H1 (cell line): ENCODE measurements at regions not wholly inside any gene's neighbourhood (a gene's known extent, or its start where the extent isn't known, plus 50 kb on each side); places are given as distances from the start of the nearest gene placed in this dataset.

Experiments used
- ATF2 ChIP-seq: IDR thresholded peaks from 2 replicates; pipeline ENCODE4 v1.6.1; 2012; ENCODE audit warnings: low read length, inconsistent platforms
- CEBPB ChIP-seq: IDR thresholded peaks from 2 replicates; pipeline ENCODE4 v1.6.1; 2012; ENCODE audit warnings: low read depth, low read length
- CREB1 ChIP-seq: IDR thresholded peaks from 2 replicates; pipeline ENCODE4 v1.6.1; 2012; ENCODE audit warnings: inconsistent platforms
- CTCF ChIP-seq, 3 experiments: IDR thresholded peaks; 1 replicate in 2 of 3; 2 replicates in 1 of 3; pipeline versions ENCODE4 v1.5.1 to v1.6.1; 2011; ENCODE audit warnings: low read length in 3 of 3, mild to moderate bottlenecking in 3 of 3, inconsistent platforms in 2 of 3, low read depth in 1 of 3, moderate library complexity in 1 of 3; ENCODE audit not compliant: insufficient read depth in 1 of 3; ENCODE audit errors: control extremely low read depth in 1 of 3
- JUN ChIP-seq: IDR thresholded peaks from 2 replicates; pipeline ENCODE4 v1.6.1; 2011; ENCODE audit warnings: low read depth, mild to moderate bottlenecking, improper control_type of control experiment, low read length
- SAP30 ChIP-seq: fragments of 300-600 bp; sonication (generic); IDR thresholded peaks from 2 replicates; pipeline ENCODE4 v1.7.1; 2012; ENCODE audit warnings: low read length, moderate library complexity, mild to moderate bottlenecking, inconsistent platforms; ENCODE audit not compliant: insufficient read depth, insufficient replicate concordance
- SIRT6 ChIP-seq: IDR thresholded peaks from one replicate; pipeline ENCODE4 v1.7.1; 2012; ENCODE audit warnings: low read length, inconsistent platforms
- SP2 ChIP-seq: IDR thresholded peaks from 2 replicates; pipeline ENCODE4 v1.6.1; 2012; ENCODE audit warnings: mild to moderate bottlenecking, low read length, inconsistent platforms
- TAF7 ChIP-seq: optimal IDR thresholded peaks from 2 replicates; pipeline ENCODE3; 2011; ENCODE audit warnings: low read depth, mild to moderate bottlenecking, inconsistent platforms, low read length, moderate library complexity, borderline replicate concordance
- YY1 ChIP-seq: IDR thresholded peaks from 2 replicates; pipeline ENCODE4 v1.6.1; 2011; ENCODE audit warnings: low read depth, mild to moderate bottlenecking, low read length

DNA sequence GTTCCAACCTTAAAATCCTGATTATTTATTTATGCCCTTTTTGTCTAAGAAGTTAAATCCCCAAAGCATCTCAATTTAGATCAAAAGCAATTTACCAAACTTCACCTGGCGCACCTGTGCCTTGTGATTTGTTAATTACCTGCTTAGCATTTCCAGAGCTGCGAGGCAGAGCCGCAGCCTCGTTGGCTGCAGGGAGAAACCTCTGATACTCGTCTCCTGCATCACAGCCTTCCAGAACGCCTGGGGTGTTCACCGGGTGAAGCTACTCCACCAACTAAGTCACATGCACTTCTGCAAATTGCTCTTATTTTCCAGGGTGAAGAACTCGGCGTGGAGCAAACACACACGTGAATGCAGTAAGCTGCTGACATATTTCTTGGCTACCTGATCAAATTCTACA lies 198.1 kb upstream of the RNF32 start:
- TF ChIP-seq CTCF (IDR thresholded peaks at IDR 0.05; ENCODE audit: control extremely low read depth in 1 of 3, insufficient read depth in 1 of 3, low read depth in 1 of 3, low read length in 3 of 3) (no peak), JUN (no peak), CREB1 (no peak), SIRT6 (no peak), SP2 (no peak), ATF2 (no peak), CEBPB (no peak), YY1 (no peak), TAF7 (no peak), SAP30 (no peak)
